NCI-H2029 treated with DMSO at 0.1 percent for 48 hours (cell line): ENCODE measurements at regions not wholly inside any gene's neighbourhood (a gene's known extent, or its start where the extent isn't known, plus 50 kb on each side); places are given as distances from the start of the nearest gene placed in this dataset.
"Not testable (repeated sequence)": the region's sequence is repeated elsewhere in the genome, so short reads cannot be mapped to it uniquely, and the experiment has no call there.

Source experiments
- DNase-seq: peaks from one replicate; lab custom pipeline; 2025; lab: John Stamatoyannopoulos, UW

- no peak for DNase-seq
Observed at GRCh38 chr22:45061332-45061731, 51.5 kb upstream of the PHF21B start.

GRCh38 chr22:45064313-45065278, 54.8 kb upstream of the PHF21B start:
- no peak for DNase-seq

GRCh38 chr22:45065726-45066125, 55.9 kb upstream of the PHF21B start:
- DNase-seq = no peak

- no peak for DNase-seq
Observed at GRCh38 chr22:45067731-45068130, 57.9 kb upstream of the PHF21B start.

- DNase-seq = no peak
Observed at GRCh38 chr22:45069925-45070324, 60.1 kb upstream of the PHF21B start.

- no peak for DNase-seq
Observed at GRCh38 chr22:45071618-45072017, 61.8 kb upstream of the PHF21B start.

GRCh38 chr22:45072322-45072903, 62.6 kb upstream of the PHF21B start:
- no peak for DNase-seq

GRCh38 chr22:45073064-45073463, 63.3 kb upstream of the PHF21B start:
- no peak for DNase-seq

GRCh38 chr22:45077286-45077685, 67.5 kb upstream of the PHF21B start:
- DNase-seq = no peak

- no peak for DNase-seq
Observed at GRCh38 chr22:45077826-45078334, 68.1 kb upstream of the PHF21B start.

- DNase-seq = no peak
Observed at GRCh38 chr22:45082795-45083194, 73.0 kb upstream of the PHF21B start.

GRCh38 chr22:45083659-45084305, 74.0 kb upstream of the PHF21B start:
- no peak for DNase-seq

GRCh38 chr22:45084400-45084920, 74.7 kb upstream of the PHF21B start:
- no peak for DNase-seq

GRCh38 chr22:45087802-45088201, 75.9 kb upstream of the NUP50 start:
- DNase-seq = no peak

GRCh38 chr22:45088576-45088975, 75.1 kb upstream of the NUP50 start:
- DNase-seq = no peak

GRCh38 chr22:45090497-45090910, 73.2 kb upstream of the NUP50 start:
- DNase-seq = no peak

GRCh38 chr22:45091254-45091854, 72.4 kb upstream of the NUP50 start:
- DNase-seq = no peak

GRCh38 chr22:45091875-45092274, 71.8 kb upstream of the NUP50 start:
- not testable (repeated sequence) for DNase-seq

GRCh38 chr22:45092644-45093043, 71.1 kb upstream of the NUP50 start:
- DNase-seq = no peak

- no peak for DNase-seq
Observed at GRCh38 chr22:45093609-45094008, 70.1 kb upstream of the NUP50 start.

GRCh38 chr22:45094081-45094720, 69.5 kb upstream of the NUP50 start:
- no peak for DNase-seq

- DNase-seq = no peak
Observed at GRCh38 chr22:45094825-45095224, 68.9 kb upstream of the NUP50 start.
